HG02798 (cell line): ENCODE measurements at regions not wholly inside any gene's neighbourhood (a gene's known extent, or its start where the extent isn't known, plus 50 kb on each side); places are given as distances from the start of the nearest gene placed in this dataset.

Source experiments
- ATAC-seq: cut with Tn5 transposase; IDR thresholded peaks from one replicate; pipeline ENCODE4 v1.9.1; 2021; ENCODE audit warnings: mild to moderate bottlenecking; ENCODE audit not compliant: unreplicated experiment, poor library complexity

DNA sequence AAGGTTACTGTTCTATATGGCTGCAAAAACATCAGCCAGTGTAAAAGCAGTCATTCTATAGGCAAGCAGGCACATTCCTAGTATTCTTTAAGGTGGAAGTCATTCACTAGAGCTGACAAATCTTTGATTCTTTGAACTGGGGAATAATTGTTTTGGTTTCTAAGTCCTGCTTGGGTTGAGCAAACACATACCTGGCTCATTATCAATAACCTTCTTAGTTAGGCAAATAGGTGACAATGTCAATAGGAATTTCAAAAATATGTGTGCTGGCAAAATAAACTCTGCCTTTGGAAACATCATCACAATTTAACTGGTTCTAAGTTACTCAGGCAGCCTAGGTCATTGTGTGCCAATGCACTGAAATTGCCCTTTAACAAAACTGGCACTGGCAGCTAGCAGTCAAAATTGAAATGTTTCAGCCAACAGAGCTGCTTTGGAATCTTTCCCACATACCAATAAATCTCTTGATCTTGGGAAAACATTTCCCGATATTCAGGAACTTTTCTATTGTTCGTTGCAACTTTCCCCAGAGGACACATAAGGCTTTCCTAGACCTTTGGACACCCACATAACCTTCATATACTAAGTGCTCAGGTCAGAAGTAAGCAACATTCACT, 402.0 kb upstream of the MMADHC start:
- no peak for ATAC-seq

DNA sequence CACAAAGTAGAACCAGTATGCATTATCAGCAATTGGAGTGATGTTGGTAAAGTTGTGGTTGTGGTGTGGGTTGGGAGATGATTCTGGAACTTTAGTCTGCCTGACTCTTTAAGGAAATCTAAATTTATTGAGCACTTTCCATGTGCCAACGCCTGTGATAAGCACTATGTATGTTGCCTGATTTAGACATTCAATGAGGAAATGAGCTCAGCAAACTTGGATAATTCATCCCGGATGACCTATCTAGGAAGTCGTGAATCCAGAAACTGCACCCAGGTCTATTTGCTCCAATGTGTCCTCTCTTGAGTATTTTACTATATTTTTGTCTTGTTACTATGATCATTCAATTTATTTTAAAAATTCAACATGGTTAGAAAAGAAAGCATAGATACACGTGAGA, 400.8 kb upstream of the MMADHC start:
- no peak for ATAC-seq

DNA sequence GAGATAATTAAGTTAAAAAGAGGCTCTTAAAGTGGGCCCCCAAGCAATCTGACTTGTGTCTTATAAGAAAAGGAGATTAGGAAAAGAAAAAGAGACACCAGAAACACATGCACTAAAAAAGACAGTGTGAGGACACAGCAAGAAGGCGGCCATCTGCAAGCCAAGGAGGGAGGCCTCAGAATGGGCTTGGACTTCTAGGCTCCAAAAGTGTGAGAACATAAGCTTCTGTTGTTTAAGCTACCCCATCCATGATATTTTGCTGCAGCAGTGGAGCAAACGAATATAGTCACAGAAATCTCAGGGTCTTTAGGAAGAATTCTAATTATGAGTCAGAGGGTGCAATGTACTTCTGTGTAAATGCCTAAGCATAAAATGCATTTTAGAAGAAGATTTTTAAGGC, 399.3 kb upstream of the MMADHC start:
- ATAC-seq, result no peak

DNA sequence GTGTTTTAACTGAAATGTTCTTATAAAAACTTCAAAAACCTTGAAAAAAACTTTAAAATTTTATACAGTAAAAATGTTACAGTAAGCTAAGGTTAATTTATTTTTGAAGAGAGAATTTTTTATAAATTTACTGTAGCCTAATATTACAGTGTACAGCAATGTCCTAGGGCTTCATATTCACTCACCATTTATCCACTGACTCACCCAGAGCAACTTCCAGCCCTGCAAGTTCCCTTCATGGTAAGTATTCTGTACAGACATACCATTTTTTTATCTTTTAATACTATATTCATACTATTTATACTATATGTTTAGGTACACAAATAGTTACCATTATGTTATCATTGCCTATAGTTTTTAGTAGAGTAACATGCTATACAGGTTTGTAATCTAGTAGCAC, 396.7 kb upstream of the MMADHC start:
- ATAC-seq, result no peak

DNA sequence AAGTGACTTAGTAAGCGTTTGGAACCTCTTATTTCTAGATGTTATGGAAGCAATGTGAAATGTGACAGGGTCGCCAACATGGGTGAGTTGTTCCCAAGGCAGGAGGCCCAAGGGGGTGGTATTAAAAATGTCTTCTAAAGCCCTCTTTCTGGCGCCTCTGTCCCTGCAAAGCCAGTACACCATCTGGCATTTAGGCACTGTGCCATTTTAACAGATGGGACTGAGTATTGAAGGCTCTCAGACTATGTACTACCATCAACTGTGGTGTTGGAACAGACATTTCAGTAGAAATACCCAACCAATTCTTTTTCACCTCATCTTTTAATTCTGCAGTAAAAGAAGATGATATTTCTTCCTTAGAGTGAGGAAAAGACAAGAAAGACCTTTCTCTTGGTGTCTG, 384.5 kb upstream of the MMADHC start:
- ATAC-seq, result no peak

DNA sequence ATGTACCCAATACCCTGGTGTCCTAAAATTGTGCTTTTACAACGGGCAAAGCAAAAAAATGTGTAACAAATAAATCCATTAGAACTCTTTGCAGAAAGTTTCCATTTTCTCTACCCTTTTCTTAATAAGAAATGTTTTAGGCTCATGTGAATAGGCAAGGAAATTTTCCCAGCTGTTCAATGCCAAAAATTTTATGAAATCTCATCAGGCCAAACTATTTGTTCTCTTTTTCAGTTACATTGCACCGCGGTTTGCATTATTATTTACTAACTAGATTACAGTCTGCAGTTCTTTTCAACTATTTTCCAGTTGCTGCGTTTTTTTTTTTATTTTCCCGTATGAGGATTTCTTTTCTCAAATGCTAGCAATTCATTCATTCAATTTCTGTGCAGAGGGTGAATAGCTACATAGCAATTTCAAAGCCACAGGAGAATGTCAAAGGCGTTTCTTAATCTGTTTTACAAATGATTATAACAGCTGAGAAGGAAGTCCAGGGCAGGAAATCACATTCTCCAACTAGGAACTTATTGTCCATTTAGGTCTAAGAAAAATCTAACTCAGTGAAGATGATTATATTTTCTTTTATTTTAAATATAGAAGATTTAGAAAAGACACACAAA, 367.5 kb upstream of the MMADHC start:
- no peak for ATAC-seq

DNA sequence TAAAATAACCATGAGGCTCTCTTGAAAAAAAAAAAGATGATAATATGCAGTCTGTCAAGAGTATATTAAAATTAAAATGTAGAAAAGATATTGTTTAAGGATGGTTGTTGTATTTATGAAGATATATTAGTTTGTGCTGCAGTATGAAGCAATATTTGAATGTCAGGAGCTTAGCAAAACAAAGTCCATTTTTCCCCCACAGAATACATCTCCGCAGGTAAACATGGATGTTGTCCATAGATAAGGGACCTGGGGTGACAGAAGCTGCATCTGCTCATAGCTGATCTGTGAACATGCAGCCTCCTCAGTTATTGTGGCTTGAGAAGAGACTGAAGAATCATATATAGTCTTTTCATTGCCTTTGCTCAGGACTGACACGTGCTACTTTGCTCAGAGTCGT, 366.1 kb upstream of the MMADHC start:
- no peak for ATAC-seq

DNA sequence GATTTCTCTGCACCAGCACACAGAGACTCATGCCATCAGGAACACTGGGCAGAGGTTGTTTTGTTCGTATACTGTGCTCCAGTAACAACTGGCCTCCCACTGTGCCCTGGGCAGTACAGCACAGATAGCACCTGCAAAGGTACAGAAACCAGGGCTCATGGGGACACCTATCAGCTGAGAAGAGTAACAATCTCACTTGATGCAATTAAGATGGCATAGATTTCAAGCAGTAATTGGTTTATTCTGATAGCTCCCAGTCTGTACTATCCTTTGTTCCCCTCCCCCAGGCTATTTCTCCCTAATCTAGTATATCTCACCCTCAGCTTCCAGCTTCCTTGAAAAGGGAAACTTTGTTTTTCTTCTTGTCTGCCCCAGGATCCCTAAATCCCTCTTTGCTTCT, 343.9 kb upstream of the MMADHC start:
- no peak for ATAC-seq

DNA sequence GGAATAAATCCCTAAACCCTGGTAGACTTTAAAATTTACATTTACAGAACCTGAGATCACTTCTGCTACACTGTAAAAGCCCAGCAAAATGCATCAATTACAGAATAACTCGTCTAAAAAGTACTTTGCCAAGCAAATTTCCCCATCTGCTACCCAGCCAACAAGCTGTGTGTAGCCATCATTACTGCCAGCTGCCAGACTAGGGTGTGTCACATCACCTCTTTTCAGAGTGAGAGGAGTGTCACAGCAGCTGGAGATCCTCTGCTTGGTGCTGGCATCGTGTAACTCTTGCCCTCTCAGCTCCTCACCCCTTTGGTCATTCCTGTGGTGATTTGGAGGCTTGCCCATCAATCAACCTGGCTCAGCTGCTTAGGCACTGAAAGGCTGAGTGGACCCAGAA, 340.4 kb upstream of the MMADHC start:
- ATAC-seq, result no peak

DNA sequence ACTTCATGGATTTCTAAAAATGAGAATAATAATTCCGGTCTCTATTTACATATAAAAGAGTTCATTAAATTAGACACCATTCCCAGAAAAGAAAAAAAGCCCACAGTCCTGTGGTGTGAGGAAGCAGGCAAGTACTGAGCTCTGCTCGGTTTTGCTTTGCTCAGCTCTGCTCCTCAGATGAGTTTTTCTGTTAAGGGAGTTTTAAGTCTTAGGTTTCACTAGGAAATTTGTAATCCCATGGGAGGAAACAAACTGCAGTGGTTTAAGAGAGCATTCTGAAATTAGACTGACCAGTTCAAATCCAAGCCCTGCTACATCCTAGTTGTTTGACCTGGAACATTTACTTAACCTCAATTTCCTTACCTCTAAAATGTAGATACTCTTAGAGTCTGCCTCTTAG, 338.6 kb upstream of the MMADHC start:
- ATAC-seq, result no peak

DNA sequence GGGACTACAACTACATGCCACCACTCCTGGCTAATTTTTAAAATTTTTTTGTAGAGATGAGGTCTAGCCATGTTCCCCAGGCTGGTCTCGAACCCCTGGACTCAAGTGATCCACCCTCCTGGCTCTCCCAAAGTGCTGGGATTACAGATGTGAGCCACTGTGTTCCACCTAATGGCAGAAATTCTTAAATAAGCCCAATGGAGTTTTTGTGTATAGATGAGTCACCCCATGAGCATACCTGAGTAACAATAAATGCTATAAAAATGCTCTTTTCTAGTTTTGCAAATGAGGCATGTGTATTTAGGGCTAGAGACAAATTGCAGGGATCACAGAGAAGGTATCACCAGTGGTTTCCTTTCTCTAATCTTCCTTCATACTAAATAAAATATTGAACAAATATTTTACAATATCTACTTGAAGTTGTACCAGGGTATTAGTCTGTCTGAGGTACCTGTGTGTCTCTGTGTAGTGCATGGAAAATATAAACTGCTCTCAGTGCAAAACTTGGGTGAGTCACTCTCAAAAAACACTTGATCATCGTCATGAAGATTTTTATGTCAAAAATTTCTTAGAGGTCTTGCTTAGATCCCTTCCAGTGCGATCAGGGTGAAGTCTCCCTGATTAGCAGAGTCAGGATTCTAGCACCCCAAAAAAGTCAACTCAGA, 337.1 kb upstream of the MMADHC start:
- ATAC-seq, result no peak

DNA sequence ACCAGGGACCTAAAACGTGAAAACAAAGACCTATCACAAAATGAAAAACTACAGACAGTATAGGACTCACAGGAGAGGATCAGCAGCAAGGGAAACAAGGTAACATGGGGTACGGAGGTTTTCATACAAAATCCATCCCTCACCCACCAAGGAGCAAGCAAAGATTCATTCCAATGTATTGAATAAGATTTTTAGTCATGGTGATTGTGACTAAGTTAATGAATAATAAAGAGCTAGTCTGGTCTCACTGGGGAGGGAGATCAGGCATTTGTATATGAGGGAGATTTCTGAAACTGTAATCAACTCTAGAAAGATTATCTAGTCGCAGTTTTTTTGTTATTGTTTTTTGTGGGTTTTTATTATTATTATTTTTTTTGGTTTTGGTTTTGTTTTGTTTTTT, 336.5 kb upstream of the MMADHC start:
- no peak for ATAC-seq

DNA sequence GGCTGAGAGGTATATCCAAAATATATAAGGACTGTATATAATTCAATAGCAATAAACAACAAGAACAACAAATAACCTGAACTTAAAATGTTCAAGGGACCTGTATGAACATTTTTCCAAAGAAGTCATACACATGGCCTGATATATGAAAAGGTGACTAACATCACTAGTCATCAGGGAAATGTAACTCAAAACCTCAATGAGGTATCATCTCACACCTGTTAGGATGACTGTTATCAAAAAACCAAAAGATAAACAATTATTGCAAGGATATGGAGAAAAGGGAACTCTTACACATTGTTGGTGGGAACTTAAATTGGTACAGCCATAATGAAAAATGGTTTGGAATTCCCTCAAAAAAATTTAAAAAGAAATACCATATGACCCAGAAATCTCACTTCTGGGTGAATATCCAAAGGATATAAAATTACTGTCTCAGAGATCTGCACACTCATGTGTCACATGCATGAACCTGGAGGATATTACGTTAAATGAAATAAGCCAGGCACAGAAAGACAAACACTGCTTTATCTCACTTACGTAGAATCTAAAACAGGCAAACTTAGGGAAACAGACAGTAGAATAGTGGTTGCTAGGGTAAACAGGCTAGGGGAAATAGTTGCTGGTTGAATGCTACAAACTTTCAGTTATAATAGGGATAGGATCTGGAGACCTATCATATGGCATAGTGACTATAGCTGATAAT, 334.5 kb upstream of the MMADHC start:
- ATAC-seq, result no peak

DNA sequence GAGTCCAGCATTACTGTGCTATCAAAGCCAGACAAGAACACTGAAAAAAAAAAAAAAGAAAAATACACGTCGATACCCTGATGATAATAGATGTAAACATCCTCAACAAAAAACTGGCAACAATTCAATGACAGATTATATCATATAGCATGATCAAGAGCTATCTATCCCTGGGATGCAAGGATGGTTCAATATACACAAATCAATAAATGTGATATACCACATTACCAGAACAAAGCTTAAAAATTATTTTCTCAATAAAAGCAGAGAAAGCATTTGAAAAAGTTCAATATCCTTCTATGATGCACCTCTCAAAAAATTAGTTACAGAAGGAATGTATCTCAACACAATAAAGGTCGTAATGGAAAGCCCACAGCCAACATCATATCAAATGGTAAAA, 332.8 kb upstream of the MMADHC start:
- no peak for ATAC-seq

DNA sequence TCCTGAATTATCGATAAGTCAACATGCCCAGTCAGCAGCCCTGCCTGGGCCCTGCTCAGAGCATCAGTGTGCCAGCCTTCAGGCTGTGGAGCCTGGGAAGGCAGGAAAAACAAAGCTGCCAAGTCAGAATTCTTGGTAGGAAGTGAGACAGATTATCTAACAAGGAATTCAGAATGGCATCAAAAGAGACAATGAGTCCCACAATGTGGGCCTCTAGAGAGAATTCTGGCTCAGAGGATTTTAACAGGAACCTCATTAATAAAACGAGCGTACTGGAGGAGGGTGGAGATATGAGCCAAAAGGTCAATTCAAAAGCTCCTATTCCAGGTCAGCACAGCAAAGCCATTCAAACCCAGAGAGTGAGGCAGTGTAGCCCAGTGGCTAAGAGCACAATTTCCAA, 327.6 kb upstream of the MMADHC start:
- ATAC-seq, result no peak

DNA sequence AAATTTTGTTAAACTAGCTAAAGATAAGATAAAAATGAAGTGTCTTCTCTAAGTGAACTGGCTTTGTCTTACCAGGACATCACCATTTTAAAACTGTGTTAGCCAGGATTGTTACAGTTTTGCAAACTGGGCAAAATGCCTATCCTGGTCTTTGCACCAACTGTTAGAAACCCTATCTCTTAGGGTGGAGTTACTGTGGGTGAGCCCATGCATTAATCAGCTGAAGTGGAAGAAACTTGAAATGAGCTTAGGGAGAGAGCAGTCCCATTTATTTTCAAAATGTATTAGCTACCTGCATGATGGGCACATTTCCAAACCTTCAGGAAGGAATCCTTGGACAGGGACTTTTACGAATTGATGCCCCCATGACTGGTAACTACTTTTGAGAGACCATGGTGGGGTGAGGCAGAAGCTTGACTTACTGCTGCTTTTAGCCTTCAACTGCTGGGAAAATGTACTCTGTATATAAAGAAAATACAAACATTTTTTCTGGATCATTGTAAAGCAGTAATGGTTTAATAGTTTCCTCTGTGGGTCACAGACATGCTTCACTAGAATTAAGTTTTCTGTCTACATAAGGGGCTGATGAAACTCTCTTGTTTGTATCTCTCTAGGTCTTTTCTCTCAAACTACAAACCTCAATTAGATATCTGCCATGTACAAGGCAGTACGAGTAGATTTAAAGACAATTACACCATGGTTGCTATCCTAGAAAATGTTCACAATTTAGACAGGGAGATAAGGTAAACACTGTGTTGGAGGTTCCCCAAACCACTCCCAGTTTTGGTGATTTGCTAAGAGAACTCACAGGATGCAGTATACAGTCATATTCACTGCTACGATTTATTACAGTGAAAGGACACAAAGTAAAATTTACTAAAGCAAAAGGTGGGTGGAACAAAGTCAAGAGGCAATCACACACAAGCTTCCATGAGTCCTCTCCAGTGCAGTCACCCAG, 321.4 kb upstream of the MMADHC start:
- no peak for ATAC-seq

DNA sequence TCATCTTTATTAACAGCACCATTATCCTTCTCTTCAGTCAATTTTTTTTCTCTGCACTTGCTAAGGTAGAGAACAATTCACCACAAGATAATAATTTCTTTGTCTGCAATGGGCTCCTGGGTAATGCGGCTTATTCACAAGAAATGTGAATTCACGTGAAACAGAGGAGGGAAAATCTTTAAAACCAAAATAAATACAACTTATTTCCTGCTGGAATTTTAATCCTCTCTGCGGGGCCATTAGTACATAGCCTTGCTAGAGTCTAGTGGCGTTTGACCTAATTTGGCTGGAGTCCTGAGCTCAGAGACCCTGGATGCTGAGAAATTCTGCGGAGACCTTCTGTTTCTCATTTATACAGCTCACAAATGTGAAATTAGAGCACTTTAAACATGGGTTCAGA, 319.3 kb upstream of the MMADHC start:
- no peak for ATAC-seq

DNA sequence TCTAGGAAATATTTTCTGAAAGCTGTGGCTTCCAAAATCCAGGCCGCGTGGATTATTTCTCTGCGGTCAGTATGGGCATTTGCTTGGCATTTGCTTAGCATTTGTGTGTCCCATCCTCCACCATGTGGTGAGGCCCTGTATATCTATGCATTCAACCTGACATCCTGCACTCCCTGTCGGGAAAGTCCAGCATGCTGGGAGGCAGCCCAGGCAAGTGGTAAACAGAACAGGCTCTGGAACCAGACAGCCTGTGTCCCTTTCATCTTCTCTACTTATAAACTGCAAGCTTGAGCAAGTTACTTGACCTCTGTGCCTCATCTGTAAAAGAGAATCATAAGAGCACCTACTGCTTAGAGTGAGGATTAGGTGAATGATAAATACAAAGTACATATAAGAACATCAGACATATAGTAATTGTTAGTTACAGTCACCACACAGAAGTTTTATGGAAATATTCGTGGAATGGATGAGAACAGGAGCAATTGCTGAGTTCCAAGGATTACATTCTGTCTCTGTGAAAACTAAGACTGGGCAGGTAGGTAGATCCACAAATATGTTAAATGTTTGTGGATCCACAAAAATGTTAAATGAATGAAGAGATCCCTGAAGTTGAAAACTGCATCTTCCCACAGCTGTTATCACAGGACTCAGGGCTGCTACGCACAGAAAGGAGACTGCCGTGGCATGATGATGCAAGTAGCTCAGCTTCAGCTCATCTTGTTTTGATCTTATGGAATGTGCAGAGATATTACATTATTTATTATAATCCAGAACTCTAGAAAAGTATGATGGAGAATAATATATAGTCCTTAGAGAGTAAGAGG, 317.0 kb upstream of the MMADHC start:
- no peak for ATAC-seq

DNA sequence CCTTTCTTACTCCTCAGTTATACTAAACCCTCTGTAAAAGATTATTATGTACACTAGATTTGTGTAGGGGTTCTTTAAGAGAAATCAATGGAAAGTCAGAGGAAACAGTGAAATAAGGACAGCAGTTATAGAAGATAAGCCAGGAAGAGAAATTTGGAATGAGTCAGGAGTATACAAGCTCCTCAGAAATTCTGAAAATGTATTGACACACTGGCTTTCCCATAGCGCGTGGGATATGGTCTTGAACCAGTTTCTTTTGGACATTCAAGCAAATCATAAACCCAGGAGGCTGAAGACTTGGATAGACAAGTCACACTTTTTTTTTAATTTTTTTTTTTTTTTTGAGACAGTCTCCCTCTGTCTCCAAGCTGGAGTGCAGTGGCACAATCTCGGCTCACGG, 316.1 kb upstream of the MMADHC start:
- no peak for ATAC-seq

DNA sequence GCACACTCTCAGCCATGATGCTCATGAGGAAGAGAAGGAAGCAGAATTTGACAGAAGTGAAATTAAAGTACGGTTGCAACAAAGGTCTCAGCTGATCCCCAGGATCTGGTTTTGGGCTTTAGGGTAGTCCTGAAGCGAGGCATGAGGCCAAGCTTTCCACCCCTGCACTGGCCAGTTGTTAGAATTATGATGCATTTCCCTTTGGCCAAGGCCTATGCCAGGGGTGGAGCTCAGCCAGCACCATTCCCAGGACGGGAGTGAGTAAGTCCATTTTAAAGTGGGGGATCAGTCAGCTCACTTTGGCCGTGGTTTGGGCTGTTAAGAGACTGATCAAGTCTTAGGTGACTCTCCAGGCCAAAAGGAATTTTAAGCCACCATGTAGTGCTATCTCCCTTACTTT, 314.5 kb upstream of the MMADHC start:
- ATAC-seq, result no peak
